T-helper 1 cell (primary cell): ENCODE measurements at regions not wholly inside any gene's neighbourhood (a gene's known extent, or its start where the extent isn't known, plus 50 kb on each side); places are given as distances from the start of the nearest gene placed in this dataset.

Source experiments
- DNase-seq, 5 donors: peaks; one replicate each; pipeline ENCODE4 v3.0.0-alpha.2; 2012 to 2020

GRCh38 chr2:67516899-67517530, 119.9 kb downstream of the ETAA1 start:
- DNase-seq = no peak

- no peak for DNase-seq
Observed at GRCh38 chr2:67522148-67522547, 125.0 kb downstream of the ETAA1 start.

- no peak for DNase-seq
Observed at GRCh38 chr2:67524213-67524612, 127.1 kb downstream of the ETAA1 start.

GRCh38 chr2:67524777-67525176, 127.6 kb downstream of the ETAA1 start:
- no peak for DNase-seq

GRCh38 chr2:67526283-67526682, 129.2 kb downstream of the ETAA1 start:
- DNase-seq = no peak

GRCh38 chr2:67528320-67528719, 131.2 kb downstream of the ETAA1 start:
- no peak for DNase-seq

GRCh38 chr2:67532387-67532786, 135.3 kb downstream of the ETAA1 start:
- DNase-seq = no peak

GRCh38 chr2:67534745-67535144, 137.6 kb downstream of the ETAA1 start:
- no peak for DNase-seq

- DNase-seq = no peak
Observed at GRCh38 chr2:67540962-67541361, 143.8 kb downstream of the ETAA1 start.

- DNase-seq = no peak
Observed at GRCh38 chr2:67544286-67544685, 147.2 kb downstream of the ETAA1 start.

GRCh38 chr2:67548317-67549201, 151.4 kb downstream of the ETAA1 start:
- no peak for DNase-seq

GRCh38 chr2:67559156-67559555, 162.0 kb downstream of the ETAA1 start:
- DNase-seq = no peak

GRCh38 chr2:67560771-67561456, 163.8 kb downstream of the ETAA1 start:
- no peak for DNase-seq

GRCh38 chr2:67561457-67561965, 164.4 kb downstream of the ETAA1 start:
- no peak for DNase-seq

GRCh38 chr2:67564076-67564475, 166.9 kb downstream of the ETAA1 start:
- DNase-seq = no peak

GRCh38 chr2:67564626-67565025, 167.5 kb downstream of the ETAA1 start:
- DNase-seq = no peak

GRCh38 chr2:67565262-67565661, 168.1 kb downstream of the ETAA1 start:
- no peak for DNase-seq

- no peak for DNase-seq
Observed at GRCh38 chr2:67565761-67566160, 168.6 kb downstream of the ETAA1 start.

GRCh38 chr2:67566285-67566684, 169.2 kb downstream of the ETAA1 start:
- no peak for DNase-seq

- DNase-seq = no peak
Observed at GRCh38 chr2:67566958-67567635, 170.0 kb downstream of the ETAA1 start.

GRCh38 chr2:67567886-67568285, 170.8 kb downstream of the ETAA1 start:
- DNase-seq = no peak

GRCh38 chr2:67570611-67571010, 173.5 kb downstream of the ETAA1 start:
- DNase-seq = no peak
